ENCODE measurements at regions not wholly inside any gene's neighbourhood (a gene's known extent, or its start where the extent isn't known, plus 50 kb on each side); places are given as distances from the start of the nearest gene placed in this dataset.

DNA sequence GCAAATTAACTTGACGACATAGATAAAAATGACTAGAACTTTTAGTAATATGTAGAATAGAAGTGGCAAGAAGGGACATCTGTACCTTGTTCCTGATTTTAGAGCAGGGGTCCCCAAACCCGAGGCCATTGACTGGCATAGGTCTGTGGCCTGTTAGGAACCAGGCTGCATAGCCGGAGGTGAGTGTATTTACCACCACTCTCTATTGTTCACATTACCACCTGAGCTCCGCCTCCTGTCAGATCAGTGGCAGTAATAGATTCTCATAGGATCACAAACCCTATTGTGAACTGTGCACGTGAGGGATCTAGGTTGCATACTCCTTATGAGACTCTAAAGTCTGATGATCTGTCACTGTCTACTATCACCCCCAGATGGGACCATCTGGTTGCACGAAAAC, 113.6 kb upstream of the AVPR1A start:
- POLR2A ChIA-PET, result no interaction called here
- CTCF ChIA-PET, result no interaction called here
- in situ Hi-C loops (cut with HindIII; ENCODE audit: low pct_unique_long_range_greater_than_20kb, low sequenced_read_pairs) (no loop called here), intact Hi-C loops (cut with micrococcal nuclease; ENCODE audit: unreplicated experiment) (no loop called here)
- no peak overlapping the region for H3K27ac ChIP-seq (ENCODE audit: low read length)
- no peaks in the 10 kb centered on the region for H3K4me1 ChIP-seq (ENCODE audit: control insufficient read depth, insufficient read depth, low read length)
- TF ChIP-seq POLR2AphosphoS5 (IDR thresholded peaks at IDR 0.05; ENCODE audit: low read depth, low read length) (no peak), TCF7L2 (IDR thresholded peaks at IDR 0.05; ENCODE audit: low read depth, low read length) (no peak), SIN3A (IDR thresholded peaks at IDR 0.05; ENCODE audit: borderline replicate concordance, insufficient read depth, low read depth, low read length) (no peak)
- TF ChIP-seq, protein P1, sequence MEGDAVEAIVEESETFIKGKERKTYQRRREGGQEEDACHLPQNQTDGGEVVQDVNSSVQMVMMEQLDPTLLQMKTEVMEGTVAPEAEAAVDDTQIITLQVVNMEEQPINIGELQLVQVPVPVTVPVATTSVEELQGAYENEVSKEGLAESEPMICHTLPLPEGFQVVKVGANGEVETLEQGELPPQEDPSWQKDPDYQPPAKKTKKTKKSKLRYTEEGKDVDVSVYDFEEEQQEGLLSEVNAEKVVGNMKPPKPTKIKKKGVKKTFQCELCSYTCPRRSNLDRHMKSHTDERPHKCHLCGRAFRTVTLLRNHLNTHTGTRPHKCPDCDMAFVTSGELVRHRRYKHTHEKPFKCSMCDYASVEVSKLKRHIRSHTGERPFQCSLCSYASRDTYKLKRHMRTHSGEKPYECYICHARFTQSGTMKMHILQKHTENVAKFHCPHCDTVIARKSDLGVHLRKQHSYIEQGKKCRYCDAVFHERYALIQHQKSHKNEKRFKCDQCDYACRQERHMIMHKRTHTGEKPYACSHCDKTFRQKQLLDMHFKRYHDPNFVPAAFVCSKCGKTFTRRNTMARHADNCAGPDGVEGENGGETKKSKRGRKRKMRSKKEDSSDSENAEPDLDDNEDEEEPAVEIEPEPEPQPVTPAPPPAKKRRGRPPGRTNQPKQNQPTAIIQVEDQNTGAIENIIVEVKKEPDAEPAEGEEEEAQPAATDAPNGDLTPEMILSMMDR (IDR thresholded peaks at IDR 0.05), result no peak
- TF ChIP-seq, protein P2, sequence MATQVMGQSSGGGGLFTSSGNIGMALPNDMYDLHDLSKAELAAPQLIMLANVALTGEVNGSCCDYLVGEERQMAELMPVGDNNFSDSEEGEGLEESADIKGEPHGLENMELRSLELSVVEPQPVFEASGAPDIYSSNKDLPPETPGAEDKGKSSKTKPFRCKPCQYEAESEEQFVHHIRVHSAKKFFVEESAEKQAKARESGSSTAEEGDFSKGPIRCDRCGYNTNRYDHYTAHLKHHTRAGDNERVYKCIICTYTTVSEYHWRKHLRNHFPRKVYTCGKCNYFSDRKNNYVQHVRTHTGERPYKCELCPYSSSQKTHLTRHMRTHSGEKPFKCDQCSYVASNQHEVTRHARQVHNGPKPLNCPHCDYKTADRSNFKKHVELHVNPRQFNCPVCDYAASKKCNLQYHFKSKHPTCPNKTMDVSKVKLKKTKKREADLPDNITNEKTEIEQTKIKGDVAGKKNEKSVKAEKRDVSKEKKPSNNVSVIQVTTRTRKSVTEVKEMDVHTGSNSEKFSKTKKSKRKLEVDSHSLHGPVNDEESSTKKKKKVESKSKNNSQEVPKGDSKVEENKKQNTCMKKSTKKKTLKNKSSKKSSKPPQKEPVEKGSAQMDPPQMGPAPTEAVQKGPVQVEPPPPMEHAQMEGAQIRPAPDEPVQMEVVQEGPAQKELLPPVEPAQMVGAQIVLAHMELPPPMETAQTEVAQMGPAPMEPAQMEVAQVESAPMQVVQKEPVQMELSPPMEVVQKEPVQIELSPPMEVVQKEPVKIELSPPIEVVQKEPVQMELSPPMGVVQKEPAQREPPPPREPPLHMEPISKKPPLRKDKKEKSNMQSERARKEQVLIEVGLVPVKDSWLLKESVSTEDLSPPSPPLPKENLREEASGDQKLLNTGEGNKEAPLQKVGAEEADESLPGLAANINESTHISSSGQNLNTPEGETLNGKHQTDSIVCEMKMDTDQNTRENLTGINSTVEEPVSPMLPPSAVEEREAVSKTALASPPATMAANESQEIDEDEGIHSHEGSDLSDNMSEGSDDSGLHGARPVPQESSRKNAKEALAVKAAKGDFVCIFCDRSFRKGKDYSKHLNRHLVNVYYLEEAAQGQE (IDR thresholded peaks at IDR 0.05; ENCODE audit: insufficient read depth in 1 of 2, low read depth in 2 of 2, low read length in 1 of 2), result no peak
- H3K27me3 ChIP-seq (ENCODE audit: control insufficient read depth, insufficient read depth, low read length), result no peaks in the 10 kb centered on the region
- no peak overlapping the region for H3K4me3 ChIP-seq (ENCODE audit: low read depth in 2 of 2, low read length in 2 of 2)
- no peaks in the 10 kb centered on the region for H3K36me3 ChIP-seq (ENCODE audit: control insufficient read depth, insufficient read depth, low read length)
- ATAC-seq (no peak), DNase-seq (ENCODE audit: low read depth, low spot score) (no peak)
- peaks cover 8% of the 10 kb centered on the region; the same call in 1 of the 2 replicates for H3K9me3 ChIP-seq (ENCODE audit: control insufficient read depth, insufficient read depth, low read depth, low read length)
- BruUV-seq (replicated peaks), result no TSS peak

DNA sequence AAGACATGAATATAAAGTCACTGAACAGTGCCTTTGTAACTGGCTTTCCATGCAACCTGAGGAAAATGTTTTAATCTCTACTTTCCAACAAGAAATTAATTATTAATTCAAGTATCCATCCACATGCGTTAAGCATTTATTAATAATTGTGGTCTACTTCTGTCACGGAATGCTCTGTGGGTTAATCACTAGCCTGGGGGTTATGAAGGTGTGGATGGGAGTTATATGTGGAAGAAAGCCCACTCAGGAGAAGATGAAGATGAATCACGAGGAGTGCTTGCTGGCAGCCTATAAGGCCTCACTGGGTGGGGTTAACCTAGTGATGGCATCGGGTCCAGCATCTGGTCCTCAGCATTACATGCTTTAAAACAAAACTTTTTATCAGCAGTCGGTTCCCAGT, 99.5 kb upstream of the AVPR1A start:
- intact Hi-C loops (cut with micrococcal nuclease; ENCODE audit: unreplicated experiment), result no loop called here
- Histone ChIP-seq H3K27ac (ENCODE audit: low read length) (no peak overlapping the region), H3K9me3 (ENCODE audit: control insufficient read depth, insufficient read depth, low read depth, low read length) (no peaks in the 10 kb centered on the region), H3K27me3 (ENCODE audit: control insufficient read depth, insufficient read depth, low read length) (no peaks in the 10 kb centered on the region), H3K4me3 (ENCODE audit: low read depth in 2 of 2, low read length in 2 of 2) (no peak overlapping the region), H3K36me3 (ENCODE audit: control insufficient read depth, insufficient read depth, low read length) (no peaks in the 10 kb centered on the region), H3K4me1 (ENCODE audit: control insufficient read depth, insufficient read depth, low read length) (no peaks in the 10 kb centered on the region)
- ChIA-PET CTCF (no interaction called here), POLR2A (no interaction called here)
- no TSS peak for BruUV-seq (replicated peaks)
- DNase-seq (ENCODE audit: low read depth, low spot score), result no peak
- in situ Hi-C loops (cut with HindIII; ENCODE audit: low pct_unique_long_range_greater_than_20kb, low sequenced_read_pairs), result no loop called here
- no peak for ATAC-seq
- TF ChIP-seq POLR2AphosphoS5 (IDR thresholded peaks at IDR 0.05; ENCODE audit: low read depth, low read length) (no peak), SIN3A (IDR thresholded peaks at IDR 0.05; ENCODE audit: borderline replicate concordance, insufficient read depth, low read depth, low read length) (no peak), TCF7L2 (IDR thresholded peaks at IDR 0.05; ENCODE audit: low read depth, low read length) (no peak)
- TF ChIP-seq, protein P2 (IDR thresholded peaks at IDR 0.05; ENCODE audit: insufficient read depth in 1 of 2, low read depth in 2 of 2, low read length in 1 of 2), result no peak
- TF ChIP-seq, protein P1 (IDR thresholded peaks at IDR 0.05), result no peak
